H9 (cell line): ENCODE measurements at regions not wholly inside any gene's neighbourhood (a gene's known extent, or its start where the extent isn't known, plus 50 kb on each side); places are given as distances from the start of the nearest gene placed in this dataset.

Source experiments
- DNase-seq: peaks from one replicate; pipeline ENCODE4 v3.0.0-alpha.2; 2017
- H2AFZ ChIP-seq: one replicate; pipeline ENCODE4 v1.6.1; 2013; ENCODE audit warnings: mild to moderate bottlenecking, low read length, control low read depth, moderate library complexity
- H2AK5ac ChIP-seq: 2 replicates; pipeline ENCODE4 v1.6.1; 2013; ENCODE audit warnings: low read length, control low read depth, mixed read lengths; ENCODE audit not compliant: insufficient read length
- H2BK120ac ChIP-seq: one replicate; pipeline ENCODE4 v1.6.1; 2013; ENCODE audit warnings: low read depth, mild to moderate bottlenecking, low read length, control low read depth, inconsistent platforms; ENCODE audit not compliant: poor library complexity, severe bottlenecking
- H2BK12ac ChIP-seq: 2 replicates; pipeline ENCODE4 v1.6.1; 2013; ENCODE audit warnings: low read length, control low read depth, mixed read lengths, low read depth; ENCODE audit not compliant: insufficient read length
- H2BK15ac ChIP-seq: 2 replicates; pipeline ENCODE4 v1.6.1; 2013; ENCODE audit warnings: low read depth, low read length, control low read depth
- H2BK20ac ChIP-seq: one replicate; pipeline ENCODE4 v1.6.1; 2013; ENCODE audit warnings: low read depth, mild to moderate bottlenecking, low read length, control low read depth, inconsistent platforms; ENCODE audit not compliant: poor library complexity, severe bottlenecking
- H2BK5ac ChIP-seq: 2 replicates; pipeline ENCODE4 v1.6.1; 2013; ENCODE audit warnings: low read length, control low read depth, mixed read lengths; ENCODE audit not compliant: insufficient read length
- H3K14ac ChIP-seq: 2 replicates; pipeline ENCODE4 v1.6.1; 2013; ENCODE audit warnings: low read length, control low read depth; ENCODE audit not compliant: insufficient read depth
- H3K18ac ChIP-seq: 2 replicates; pipeline ENCODE4 v1.6.1; 2013; ENCODE audit warnings: low read depth, mild to moderate bottlenecking, mixed read lengths, low read length, control low read depth; ENCODE audit not compliant: insufficient read length
- H3K23ac ChIP-seq: 2 replicates; pipeline ENCODE4 v1.6.1; 2013; ENCODE audit warnings: low read length, control low read depth, mixed read lengths, low read depth; ENCODE audit not compliant: insufficient read length
- H3K23me2 ChIP-seq: 2 replicates; pipeline ENCODE4 v1.6.1; 2013; ENCODE audit warnings: low read depth, mild to moderate bottlenecking, mixed read lengths, low read length, control low read depth; ENCODE audit not compliant: insufficient read length, poor library complexity, severe bottlenecking
- H3K27ac ChIP-seq: 2 replicates; pipeline ENCODE4 v1.5.1; 2013; ENCODE audit warnings: low read length, control low read depth, mixed read lengths, low read depth; ENCODE audit not compliant: insufficient read length
- H3K27me3 ChIP-seq: 2 replicates; pipeline ENCODE4 v1.6.1; 2013; ENCODE audit warnings: low read length, control low read depth, inconsistent platforms; ENCODE audit not compliant: insufficient read depth
- H3K4ac ChIP-seq: 2 replicates; pipeline ENCODE4 v1.6.1; 2013; ENCODE audit warnings: low read depth, mild to moderate bottlenecking, control low read depth, inconsistent platforms, low read length, moderate library complexity
- H3K4me1 ChIP-seq: 2 replicates; pipeline ENCODE4 v1.6.1; 2013; ENCODE audit warnings: low read length, control low read depth, inconsistent platforms; ENCODE audit not compliant: insufficient read depth
- H3K4me2 ChIP-seq: 2 replicates; pipeline ENCODE4 v1.6.1; 2013; ENCODE audit warnings: low read length, control low read depth, mixed read lengths; ENCODE audit not compliant: insufficient read length, insufficient read depth
- H3K56ac ChIP-seq: 2 replicates; pipeline ENCODE4 v1.6.1; 2013; ENCODE audit warnings: low read depth, mild to moderate bottlenecking, mixed read lengths, low read length, control low read depth; ENCODE audit not compliant: insufficient read length
- H3K79me1 ChIP-seq: 2 replicates; pipeline ENCODE4 v1.6.1; 2013; ENCODE audit warnings: low read depth, mild to moderate bottlenecking, moderate library complexity, low read length, control low read depth, inconsistent platforms; ENCODE audit not compliant: insufficient read depth, poor library complexity, severe bottlenecking
- H3K79me2 ChIP-seq: 2 replicates; pipeline ENCODE4 v1.6.1; 2013; ENCODE audit warnings: low read length, control low read depth, inconsistent platforms; ENCODE audit not compliant: insufficient read depth
- H3K9ac ChIP-seq: 2 replicates; pipeline ENCODE4 v1.6.1; 2013; ENCODE audit warnings: low read length, control low read depth, mixed read lengths; ENCODE audit not compliant: insufficient read length; ENCODE audit errors: extremely low read depth
- H3K9me3 ChIP-seq: one replicate; pipeline ENCODE4 v1.6.1; 2013; ENCODE audit warnings: low read depth, low read length, inconsistent platforms; ENCODE audit not compliant: control insufficient read depth
- H3T11ph ChIP-seq: one replicate; pipeline ENCODE4 v1.6.1; 2013; ENCODE audit warnings: mild to moderate bottlenecking, low read length, control low read depth, inconsistent platforms
- H4K20me1 ChIP-seq: one replicate; pipeline ENCODE4 v1.6.1; 2013; ENCODE audit not compliant: control insufficient read depth, insufficient read length, insufficient read depth
- H4K5ac ChIP-seq: 2 replicates; pipeline ENCODE4 v1.6.1; 2013; ENCODE audit warnings: low read depth, mild to moderate bottlenecking, mixed read lengths, low read length, control low read depth; ENCODE audit not compliant: insufficient read length
- H4K8ac ChIP-seq: replicated peaks from 2 replicates; pipeline ENCODE4 v1.6.1; 2013; ENCODE audit warnings: low read length, control low read depth, mixed read lengths, low read depth; ENCODE audit not compliant: insufficient read length
- H4K91ac ChIP-seq: 2 replicates; pipeline ENCODE4 v1.6.1; 2013; ENCODE audit warnings: low read depth, mild to moderate bottlenecking, moderate library complexity, mixed read lengths, low read length, control low read depth; ENCODE audit not compliant: insufficient read length
- H3K27ac Mint-ChIP-seq, 3 experiments: 2 replicates in 2 of 3; 3 replicates in 1 of 3; pipeline ENCODE4 v1.8.0; 2020 to 2021; ENCODE audit warnings: mixed read lengths in 3 of 3, mild to moderate bottlenecking in 1 of 3, moderate library complexity in 1 of 3
- H3K27me3 Mint-ChIP-seq: 2 replicates; pipeline ENCODE4 v1.8.0; 2021; ENCODE audit warnings: low read depth, mild to moderate bottlenecking, moderate library complexity, mixed read lengths
- H3K36me3 Mint-ChIP-seq, 3 experiments: 2 replicates in 2 of 3; 3 replicates in 1 of 3; pipeline ENCODE4 v1.8.0; 2020 to 2021; ENCODE audit warnings: low read depth in 3 of 3, mixed read lengths in 3 of 3; ENCODE audit not compliant: insufficient read depth in 1 of 3
- H3K4me1 Mint-ChIP-seq, 2 experiments: 2 replicates each; pipeline ENCODE4 v1.8.0; 2020; ENCODE audit warnings: mixed read lengths in 2 of 2
- H3K4me3 Mint-ChIP-seq, 2 experiments: 2 replicates in 1 of 2; 3 replicates in 1 of 2; pipeline ENCODE4 v1.8.0; 2020 to 2021; ENCODE audit warnings: mild to moderate bottlenecking in 2 of 2, mixed read lengths in 2 of 2, moderate library complexity in 1 of 2
- H3K9me3 Mint-ChIP-seq, 2 experiments: 2 replicates in 1 of 2; 3 replicates in 1 of 2; pipeline ENCODE4 v1.8.0; 2020; ENCODE audit warnings: mild to moderate bottlenecking in 2 of 2, mixed read lengths in 2 of 2, moderate library complexity in 1 of 2
- WGBS: extraction: QIAGEN DNeasy Blood & Tissue Kit; methylation state at CpG from one replicate; pipeline ENCODE4 v1.1.7; 2013; ENCODE audit warnings: missing lambda C conversion rate, low lambda C conversion rate, mixed read lengths; ENCODE audit not compliant: insufficient read length; ENCODE audit errors: extremely low coverage; 5-methylcytosine and 5-hydroxymethylcytosine counted together
- TF ChIP-seq, protein P1 (sequence below): fragments of 200-600 bp; sonication (generic); conservative IDR thresholded peaks from 3 replicates; pipeline ENCODE4 v1.8.0; 2021; ENCODE audit warnings: antibody characterized with exemption, mild to moderate bottlenecking

GRCh38 chr21:23488245-23488644 lies 2119.0 kb downstream of the MRPL39 start:
- WGBS: no CpG with 5 or more reads among the region's 2 CpGs
- no peaks in the 10 kb centered on the region for H3K27me3 Mint-ChIP-seq
- no peaks in the 10 kb centered on the region for H3K4me1 Mint-ChIP-seq

More at GRCh38 chr21:23488245-23488644, 2119.0 kb downstream of the MRPL39 start:
- no peak overlapping the region for H3T11ph ChIP-seq
- Mint-ChIP-seq H3K36me3 (peaks cover 0 to 4% (median 0%) of the 10 kb centered on the region in 3 experiments; a peak in 1 of 7 replicates), H3K27ac (no peak overlapping the region), H3K4me3 (no peak overlapping the region), H3K9me3 (peaks cover 2 to 16% of the 10 kb centered on the region in 2 experiments; a peak in 4 of 5 replicates)
- no peak overlapping the region for H3K23ac ChIP-seq
- no peak overlapping the region for H4K91ac ChIP-seq
- no peak overlapping the region for H2BK12ac ChIP-seq
- H3K79me2 ChIP-seq: no peaks in the 10 kb centered on the region
- H4K20me1 ChIP-seq: no peaks in the 10 kb centered on the region
- no peak overlapping the region for H3K14ac ChIP-seq
- no peaks in the 10 kb centered on the region for H3K23me2 ChIP-seq
- no peak overlapping the region for H2BK20ac ChIP-seq
- no peak overlapping the region for H3K27ac ChIP-seq
- H2AK5ac ChIP-seq: no peak overlapping the region
- no peak for DNase-seq
- no peak overlapping the region for H3K9ac ChIP-seq
- no peak overlapping the region for H2BK5ac ChIP-seq
- H3K9me3 ChIP-seq: no peaks in the 10 kb centered on the region
- no peaks in the 10 kb centered on the region; the same call in 1 of the 2 replicates for H3K27me3 ChIP-seq
- H3K4ac ChIP-seq: no peak overlapping the region
- TF ChIP-seq, protein P1, sequence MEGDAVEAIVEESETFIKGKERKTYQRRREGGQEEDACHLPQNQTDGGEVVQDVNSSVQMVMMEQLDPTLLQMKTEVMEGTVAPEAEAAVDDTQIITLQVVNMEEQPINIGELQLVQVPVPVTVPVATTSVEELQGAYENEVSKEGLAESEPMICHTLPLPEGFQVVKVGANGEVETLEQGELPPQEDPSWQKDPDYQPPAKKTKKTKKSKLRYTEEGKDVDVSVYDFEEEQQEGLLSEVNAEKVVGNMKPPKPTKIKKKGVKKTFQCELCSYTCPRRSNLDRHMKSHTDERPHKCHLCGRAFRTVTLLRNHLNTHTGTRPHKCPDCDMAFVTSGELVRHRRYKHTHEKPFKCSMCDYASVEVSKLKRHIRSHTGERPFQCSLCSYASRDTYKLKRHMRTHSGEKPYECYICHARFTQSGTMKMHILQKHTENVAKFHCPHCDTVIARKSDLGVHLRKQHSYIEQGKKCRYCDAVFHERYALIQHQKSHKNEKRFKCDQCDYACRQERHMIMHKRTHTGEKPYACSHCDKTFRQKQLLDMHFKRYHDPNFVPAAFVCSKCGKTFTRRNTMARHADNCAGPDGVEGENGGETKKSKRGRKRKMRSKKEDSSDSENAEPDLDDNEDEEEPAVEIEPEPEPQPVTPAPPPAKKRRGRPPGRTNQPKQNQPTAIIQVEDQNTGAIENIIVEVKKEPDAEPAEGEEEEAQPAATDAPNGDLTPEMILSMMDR: no peak
- H4K8ac ChIP-seq: no peak overlapping the region
- no peak overlapping the region for H3K4me2 ChIP-seq
- H3K18ac ChIP-seq: no peak overlapping the region
- no peak overlapping the region for H2BK120ac ChIP-seq
- no peaks in the 10 kb centered on the region for H3K79me1 ChIP-seq
- no peak overlapping the region for H2AFZ ChIP-seq
- no peak overlapping the region for H4K5ac ChIP-seq
- no peak overlapping the region for H2BK15ac ChIP-seq
- no peak overlapping the region for H3K56ac ChIP-seq
- no peaks in the 10 kb centered on the region for H3K4me1 ChIP-seq
